Right lobe of liver (tissue), 4 donors: ENCODE measurements at regions not wholly inside any gene's neighbourhood (a gene's known extent, or its start where the extent isn't known, plus 50 kb on each side); places are given as distances from the start of the nearest gene placed in this dataset.

Experiments used
- POLR2A ChIP-seq: fragments of 450-650 bp; IDR thresholded peaks from one replicate; pipeline ENCODE4 v1.6.1; 2017; ENCODE audit warnings: antibody characterized with exemption, mild to moderate bottlenecking
- TF ChIP-seq, protein P1 (sequence below), 4 donors: fragments of 200-600 bp in 3 of 4; fragments of 450-650 bp in 1 of 4; IDR thresholded peaks; one replicate each; pipeline versions ENCODE4 v1.5.1 to v1.8.0; 2016 to 2022; ENCODE audit warnings: antibody characterized with exemption in 4 of 4, mild to moderate bottlenecking in 2 of 4
- donor health status: DM: no; HTN: no; CAD: no.
- donor health status: DM: no; HTN: no; CAD: no.
- donor health status: DM: no; HTN: yes; CAD: no.

DNA sequence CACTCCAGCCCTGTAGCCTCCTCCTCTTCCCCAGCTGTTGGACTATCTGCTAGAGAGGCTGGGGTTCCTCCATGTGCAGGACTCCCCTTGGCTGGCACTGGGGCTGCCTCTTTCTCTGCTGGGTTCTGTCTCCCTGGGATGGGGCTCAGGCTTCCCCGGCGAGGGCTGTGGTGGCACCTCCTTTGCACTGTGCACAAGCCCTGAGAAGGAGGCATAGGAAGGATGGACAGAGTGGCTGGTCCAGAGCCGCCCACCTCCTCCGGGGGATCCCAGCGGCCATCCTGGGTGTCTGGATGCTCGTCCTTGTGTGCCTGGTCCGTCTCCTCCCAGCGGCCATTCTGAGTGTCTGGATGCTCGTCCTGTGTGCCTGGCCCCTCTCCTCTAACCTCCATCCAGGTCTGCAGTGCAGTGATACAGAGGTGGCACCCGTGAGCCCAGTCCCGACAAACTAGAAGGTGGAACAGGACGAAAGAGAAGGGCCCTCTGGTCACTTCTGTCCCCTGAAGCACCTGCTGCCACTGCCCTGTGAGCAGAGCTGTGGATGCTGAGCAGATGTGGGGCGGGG is 633.7 kb downstream of the BRD1 start:
- TF ChIP-seq, protein P1, sequence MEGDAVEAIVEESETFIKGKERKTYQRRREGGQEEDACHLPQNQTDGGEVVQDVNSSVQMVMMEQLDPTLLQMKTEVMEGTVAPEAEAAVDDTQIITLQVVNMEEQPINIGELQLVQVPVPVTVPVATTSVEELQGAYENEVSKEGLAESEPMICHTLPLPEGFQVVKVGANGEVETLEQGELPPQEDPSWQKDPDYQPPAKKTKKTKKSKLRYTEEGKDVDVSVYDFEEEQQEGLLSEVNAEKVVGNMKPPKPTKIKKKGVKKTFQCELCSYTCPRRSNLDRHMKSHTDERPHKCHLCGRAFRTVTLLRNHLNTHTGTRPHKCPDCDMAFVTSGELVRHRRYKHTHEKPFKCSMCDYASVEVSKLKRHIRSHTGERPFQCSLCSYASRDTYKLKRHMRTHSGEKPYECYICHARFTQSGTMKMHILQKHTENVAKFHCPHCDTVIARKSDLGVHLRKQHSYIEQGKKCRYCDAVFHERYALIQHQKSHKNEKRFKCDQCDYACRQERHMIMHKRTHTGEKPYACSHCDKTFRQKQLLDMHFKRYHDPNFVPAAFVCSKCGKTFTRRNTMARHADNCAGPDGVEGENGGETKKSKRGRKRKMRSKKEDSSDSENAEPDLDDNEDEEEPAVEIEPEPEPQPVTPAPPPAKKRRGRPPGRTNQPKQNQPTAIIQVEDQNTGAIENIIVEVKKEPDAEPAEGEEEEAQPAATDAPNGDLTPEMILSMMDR (IDR thresholded peaks at IDR 0.05): no peak
- TF ChIP-seq POLR2A: no peak
